Panc1 (cell line): ENCODE measurements at regions not wholly inside any gene's neighbourhood (a gene's known extent, or its start where the extent isn't known, plus 50 kb on each side); places are given as distances from the start of the nearest gene placed in this dataset.

Experiments
- POLR2AphosphoS5 ChIP-seq: IDR thresholded peaks from 2 replicates; pipeline ENCODE4 v1.6.1; 2012; ENCODE audit warnings: mild to moderate bottlenecking, low read depth, low read length, moderate library complexity
- SIN3A ChIP-seq: IDR thresholded peaks from 2 replicates; pipeline ENCODE4 v1.6.1; 2012; ENCODE audit warnings: low read depth, mild to moderate bottlenecking, low read length, moderate library complexity, borderline replicate concordance; ENCODE audit not compliant: insufficient read depth
- TF ChIP-seq, protein P1 (sequence below): fragments of 450-650 bp; IDR thresholded peaks from 2 replicates; pipeline ENCODE4 v1.5.1; 2017; ENCODE audit warnings: mild to moderate bottlenecking

- TF ChIP-seq, protein P1, sequence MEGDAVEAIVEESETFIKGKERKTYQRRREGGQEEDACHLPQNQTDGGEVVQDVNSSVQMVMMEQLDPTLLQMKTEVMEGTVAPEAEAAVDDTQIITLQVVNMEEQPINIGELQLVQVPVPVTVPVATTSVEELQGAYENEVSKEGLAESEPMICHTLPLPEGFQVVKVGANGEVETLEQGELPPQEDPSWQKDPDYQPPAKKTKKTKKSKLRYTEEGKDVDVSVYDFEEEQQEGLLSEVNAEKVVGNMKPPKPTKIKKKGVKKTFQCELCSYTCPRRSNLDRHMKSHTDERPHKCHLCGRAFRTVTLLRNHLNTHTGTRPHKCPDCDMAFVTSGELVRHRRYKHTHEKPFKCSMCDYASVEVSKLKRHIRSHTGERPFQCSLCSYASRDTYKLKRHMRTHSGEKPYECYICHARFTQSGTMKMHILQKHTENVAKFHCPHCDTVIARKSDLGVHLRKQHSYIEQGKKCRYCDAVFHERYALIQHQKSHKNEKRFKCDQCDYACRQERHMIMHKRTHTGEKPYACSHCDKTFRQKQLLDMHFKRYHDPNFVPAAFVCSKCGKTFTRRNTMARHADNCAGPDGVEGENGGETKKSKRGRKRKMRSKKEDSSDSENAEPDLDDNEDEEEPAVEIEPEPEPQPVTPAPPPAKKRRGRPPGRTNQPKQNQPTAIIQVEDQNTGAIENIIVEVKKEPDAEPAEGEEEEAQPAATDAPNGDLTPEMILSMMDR = no peak
- TF ChIP-seq SIN3A (no peak), POLR2AphosphoS5 (no peak)
These were observed 970.6 kb downstream of the DCDC2C start for GRCh38 chr2:4674007-4674406.
